Activated T-helper 2 cell treated with anti-CD3 and anti-CD28 coated beads, Interferon-gamma antibody, Interleukin-2, Interleukin-4, amounts not matched to agents 10 μg/mL and 5 μg/mL and 100 μg/mL, durations not matched to agents 14 hours and 24 hours and 36 hours (primary cell): ENCODE measurements at regions not wholly inside any gene's neighbourhood (a gene's known extent, or its start where the extent isn't known, plus 50 kb on each side); places are given as distances from the start of the nearest gene placed in this dataset.
"Not testable (repeated sequence)": the region's sequence is repeated elsewhere in the genome, so short reads cannot be mapped to it uniquely, and the experiment has no call there.

ENCODE experiments used
- DNase-seq: peaks from one replicate; pipeline ENCODE4 v3.0.0; 2021; ENCODE audit warnings: low spot score
- H3K27ac Mint-ChIP-seq: one replicate; pipeline ENCODE4 v1.8.0; 2021; ENCODE audit warnings: mixed read lengths
- H3K27me3 Mint-ChIP-seq: one replicate; pipeline ENCODE4 v1.8.0; 2021; ENCODE audit warnings: low read depth, mixed read lengths
- H3K36me3 Mint-ChIP-seq: one replicate; pipeline ENCODE4 v1.8.0; 2021; ENCODE audit warnings: low read depth, mixed read lengths
- H3K4me1 Mint-ChIP-seq: one replicate; pipeline ENCODE4 v1.8.0; 2021; ENCODE audit warnings: low read depth, mixed read lengths
- H3K4me3 Mint-ChIP-seq: one replicate; pipeline ENCODE4 v1.8.0; 2021; ENCODE audit warnings: low read depth, mild to moderate bottlenecking, moderate library complexity, mixed read lengths
- H3K9me3 Mint-ChIP-seq: one replicate; pipeline ENCODE4 v1.8.0; 2021; ENCODE audit warnings: mixed read lengths
- intact Hi-C: fragments of 100-400 bp; cut with micrococcal nuclease; formaldehyde crosslinking; loops from one replicate; pipeline ENCODE4 v1.15.1; 2023

GRCh38 chr7:109692613-109693012, 1122.9 kb downstream of the DNAJB9 start:
- DNase-seq, H3K9me3 Mint-ChIP-seq, H3K27ac Mint-ChIP-seq, H3K36me3 Mint-ChIP-seq, intact Hi-C loops, H3K27me3 Mint-ChIP-seq, H3K4me3 Mint-ChIP-seq, H3K4me1 Mint-ChIP-seq: not testable (repeated sequence)

GRCh38 chr7:109694149-109695071, 1124.7 kb downstream of the DNAJB9 start:
- DNase-seq = no peak
- Mint-ChIP-seq H3K36me3 (no peaks in the 10 kb centered on the region), H3K27me3 (no peaks in the 10 kb centered on the region), H3K27ac (no peak overlapping the region), H3K9me3 (peaks cover 4% of the 10 kb centered on the region), H3K4me3 (no peak overlapping the region), H3K4me1 (no peaks in the 10 kb centered on the region)
- intact Hi-C loops = no loop called here

- DNase-seq = no peak
- Mint-ChIP-seq H3K27me3 (no peaks in the 10 kb centered on the region), H3K27ac (no peak overlapping the region), H3K4me3 (no peak overlapping the region), H3K4me1 (no peaks in the 10 kb centered on the region), H3K36me3 (no peaks in the 10 kb centered on the region), H3K9me3 (peaks cover 4% of the 10 kb centered on the region)
- intact Hi-C loops = no loop called here
These were observed 1125.7 kb downstream of the DNAJB9 start for GRCh38 chr7:109695419-109695818.

GRCh38 chr7:109696723-109697122, 1127.0 kb downstream of the DNAJB9 start:
- H3K4me3 Mint-ChIP-seq = no peak overlapping the region
- no peaks in the 10 kb centered on the region for H3K36me3 Mint-ChIP-seq
- H3K4me1 Mint-ChIP-seq = no peaks in the 10 kb centered on the region
- H3K9me3 Mint-ChIP-seq = peaks cover 2% of the 10 kb centered on the region
- no peak for DNase-seq
- intact Hi-C loops = no loop called here
- H3K27me3 Mint-ChIP-seq = no peaks in the 10 kb centered on the region
- no peak overlapping the region for H3K27ac Mint-ChIP-seq

- H3K4me1 Mint-ChIP-seq = no peaks in the 10 kb centered on the region
- no peak overlapping the region for H3K27ac Mint-ChIP-seq
- H3K27me3 Mint-ChIP-seq = no peaks in the 10 kb centered on the region
- no peak for DNase-seq
- H3K4me3 Mint-ChIP-seq = no peak overlapping the region
- H3K9me3 Mint-ChIP-seq = no peaks in the 10 kb centered on the region
- no peaks in the 10 kb centered on the region for H3K36me3 Mint-ChIP-seq
- intact Hi-C loops = no loop called here
These were observed 1130.0 kb downstream of the DNAJB9 start for GRCh38 chr7:109699661-109700060.

GRCh38 chr7:109713366-109713765, 1143.7 kb downstream of the DNAJB9 start:
- intact Hi-C loops = no loop called here
- DNase-seq = no peak
- H3K36me3 Mint-ChIP-seq = no peaks in the 10 kb centered on the region
- H3K27me3 Mint-ChIP-seq = no peaks in the 10 kb centered on the region
- H3K27ac Mint-ChIP-seq = no peak overlapping the region
- no peaks in the 10 kb centered on the region for H3K4me1 Mint-ChIP-seq
- no peak overlapping the region for H3K4me3 Mint-ChIP-seq
- no peaks in the 10 kb centered on the region for H3K9me3 Mint-ChIP-seq

GRCh38 chr7:109719359-109719758, 1149.7 kb downstream of the DNAJB9 start:
- H3K27ac Mint-ChIP-seq, H3K4me1 Mint-ChIP-seq, H3K4me3 Mint-ChIP-seq, H3K36me3 Mint-ChIP-seq, DNase-seq, H3K27me3 Mint-ChIP-seq, intact Hi-C loops, H3K9me3 Mint-ChIP-seq: not testable (repeated sequence)

- intact Hi-C loops = no loop called here
- DNase-seq = no peak
- Mint-ChIP-seq H3K4me1 (no peaks in the 10 kb centered on the region), H3K9me3 (peaks cover 5% of the 10 kb centered on the region), H3K36me3 (no peaks in the 10 kb centered on the region), H3K27me3 (no peaks in the 10 kb centered on the region), H3K4me3 (no peak overlapping the region), H3K27ac (no peak overlapping the region)
These were observed 1164.9 kb downstream of the DNAJB9 start for GRCh38 chr7:109734601-109735000.

GRCh38 chr7:109735881-109736280, 1166.2 kb downstream of the DNAJB9 start:
- Mint-ChIP-seq H3K4me1 (no peaks in the 10 kb centered on the region), H3K4me3 (no peak overlapping the region), H3K9me3 (peaks cover 5% of the 10 kb centered on the region), H3K27ac (no peak overlapping the region), H3K27me3 (no peaks in the 10 kb centered on the region), H3K36me3 (no peaks in the 10 kb centered on the region)
- DNase-seq = no peak
- intact Hi-C loops = no loop called here

- no peaks in the 10 kb centered on the region for H3K36me3 Mint-ChIP-seq
- H3K4me3 Mint-ChIP-seq = no peak overlapping the region
- H3K9me3 Mint-ChIP-seq = peaks cover 4% of the 10 kb centered on the region
- no peaks in the 10 kb centered on the region for H3K27me3 Mint-ChIP-seq
- intact Hi-C loops = no loop called here
- no peaks in the 10 kb centered on the region for H3K4me1 Mint-ChIP-seq
- DNase-seq = no peak
- H3K27ac Mint-ChIP-seq = no peak overlapping the region
These were observed 1176.2 kb downstream of the DNAJB9 start for GRCh38 chr7:109745677-109746410.

GRCh38 chr7:109751241-109751640, 1181.6 kb downstream of the DNAJB9 start:
- H3K27ac Mint-ChIP-seq = no peak overlapping the region
- no peaks in the 10 kb centered on the region for H3K4me1 Mint-ChIP-seq
- H3K36me3 Mint-ChIP-seq = no peaks in the 10 kb centered on the region
- peaks cover 3% of the 10 kb centered on the region for H3K9me3 Mint-ChIP-seq
- no peaks in the 10 kb centered on the region for H3K27me3 Mint-ChIP-seq
- H3K4me3 Mint-ChIP-seq = no peak overlapping the region
- no peak for DNase-seq
- intact Hi-C loops = no loop called here

- Mint-ChIP-seq H3K9me3 (peaks cover 3% of the 10 kb centered on the region), H3K4me3 (no peak overlapping the region), H3K36me3 (no peaks in the 10 kb centered on the region), H3K4me1 (no peaks in the 10 kb centered on the region), H3K27me3 (no peaks in the 10 kb centered on the region), H3K27ac (no peak overlapping the region)
- no peak for DNase-seq
- intact Hi-C loops = no loop called here
These were observed 1182.4 kb downstream of the DNAJB9 start for GRCh38 chr7:109752068-109752467.

GRCh38 chr7:109757713-109758112, 1188.0 kb downstream of the DNAJB9 start:
- H3K9me3 Mint-ChIP-seq = peaks cover 11% of the 10 kb centered on the region
- H3K36me3 Mint-ChIP-seq = no peaks in the 10 kb centered on the region
- H3K4me3 Mint-ChIP-seq = no peak overlapping the region
- DNase-seq = no peak
- no peaks in the 10 kb centered on the region for H3K27me3 Mint-ChIP-seq
- intact Hi-C loops = no loop called here
- no peak overlapping the region for H3K27ac Mint-ChIP-seq
- no peaks in the 10 kb centered on the region for H3K4me1 Mint-ChIP-seq
